ENCODE measurements at regions not wholly inside any gene's neighbourhood (a gene's known extent, or its start where the extent isn't known, plus 50 kb on each side); places are given as distances from the start of the nearest gene placed in this dataset.

- 58% methylated on average over 3 of the region's 3 CpGs for WGBS
- Histone ChIP-seq H3K27me3 (no peaks in the 10 kb centered on the region), H3K9me3 (no peaks in the 10 kb centered on the region), H3K4me3 (no peak overlapping the region), H3K36me3 (no peaks in the 10 kb centered on the region), H3K27ac (no peak overlapping the region), H3K4me1 (no peaks in the 10 kb centered on the region)
- DNase-seq (ENCODE audit: low spot score in 2 of 2): no peak
- TF ChIP-seq EP300 (IDR thresholded peaks at IDR 0.05): no peak
- no peak for TF ChIP-seq POLR2A (IDR thresholded peaks at IDR 0.05)
- no peak for TF ChIP-seq POLR2AphosphoS5 (IDR thresholded peaks at IDR 0.05)
- TF ChIP-seq CTCF (IDR thresholded peaks at IDR 0.05): no peak
Observed at GRCh38 chr12:118727979-118728366, 253.4 kb upstream of the SRRM4 start.

- no peaks in the 10 kb centered on the region for H3K27me3 ChIP-seq
- DNase-seq (ENCODE audit: low spot score in 2 of 2): no peak
- WGBS: 56% methylated on average over 7 of the region's 7 CpGs
- H3K27ac ChIP-seq: no peak overlapping the region
- no peaks in the 10 kb centered on the region for H3K4me1 ChIP-seq
- no peaks in the 10 kb centered on the region for H3K36me3 ChIP-seq
- H3K4me3 ChIP-seq: no peak overlapping the region
- H3K9me3 ChIP-seq: no peaks in the 10 kb centered on the region
- no peak for TF ChIP-seq EP300 (IDR thresholded peaks at IDR 0.05)
- no peak for TF ChIP-seq POLR2AphosphoS5 (IDR thresholded peaks at IDR 0.05)
- no peak for TF ChIP-seq POLR2A (IDR thresholded peaks at IDR 0.05)
- TF ChIP-seq CTCF (IDR thresholded peaks at IDR 0.05): no peak
Observed at GRCh38 chr12:118734266-118734665, 247.1 kb upstream of the SRRM4 start.

GRCh38 chr12:118737985-118738540, 243.3 kb upstream of the SRRM4 start:
- TF ChIP-seq CTCF (IDR thresholded peaks at IDR 0.05) (no peak), POLR2AphosphoS5 (IDR thresholded peaks at IDR 0.05) (no peak), EP300 (IDR thresholded peaks at IDR 0.05) (no peak), POLR2A (IDR thresholded peaks at IDR 0.05) (no peak)
- no peaks in the 10 kb centered on the region for H3K4me1 ChIP-seq
- H3K9me3 ChIP-seq: no peaks in the 10 kb centered on the region
- H3K27me3 ChIP-seq: no peaks in the 10 kb centered on the region
- WGBS: 72% methylated on average over 4 of the region's 4 CpGs
- no peaks in the 10 kb centered on the region for H3K36me3 ChIP-seq
- H3K4me3 ChIP-seq: no peak overlapping the region
- no peak overlapping the region for H3K27ac ChIP-seq
- no peak for DNase-seq (ENCODE audit: low spot score in 2 of 2)

GRCh38 chr12:118741194-118741593, 240.1 kb upstream of the SRRM4 start:
- H3K27me3 ChIP-seq: no peaks in the 10 kb centered on the region
- TF ChIP-seq CTCF (IDR thresholded peaks at IDR 0.05) (no peak), POLR2A (IDR thresholded peaks at IDR 0.05) (no peak), POLR2AphosphoS5 (IDR thresholded peaks at IDR 0.05) (no peak), EP300 (IDR thresholded peaks at IDR 0.05) (no peak)
- no peaks in the 10 kb centered on the region for H3K36me3 ChIP-seq
- no peaks in the 10 kb centered on the region for H3K9me3 ChIP-seq
- no peak overlapping the region for H3K4me3 ChIP-seq
- DNase-seq (ENCODE audit: low spot score in 2 of 2): no peak
- H3K27ac ChIP-seq: no peak overlapping the region
- H3K4me1 ChIP-seq: no peaks in the 10 kb centered on the region

GRCh38 chr12:118742431-118742830, 238.9 kb upstream of the SRRM4 start:
- 76% methylated on average over 3 of the region's 3 CpGs for WGBS

More at GRCh38 chr12:118742431-118742830, 238.9 kb upstream of the SRRM4 start:
- no peaks in the 10 kb centered on the region for H3K27me3 ChIP-seq
- no peaks in the 10 kb centered on the region for H3K36me3 ChIP-seq
- no peak for DNase-seq (ENCODE audit: low spot score in 2 of 2)
- TF ChIP-seq POLR2A (IDR thresholded peaks at IDR 0.05): no peak
- TF ChIP-seq POLR2AphosphoS5 (IDR thresholded peaks at IDR 0.05): no peak
- no peak for TF ChIP-seq EP300 (IDR thresholded peaks at IDR 0.05)
- no peak for TF ChIP-seq CTCF (IDR thresholded peaks at IDR 0.05)
- H3K4me3 ChIP-seq: no peak overlapping the region
- H3K9me3 ChIP-seq: no peaks in the 10 kb centered on the region
- H3K27ac ChIP-seq: no peak overlapping the region
- H3K4me1 ChIP-seq: no peaks in the 10 kb centered on the region
